Effector memory CD8-positive, alpha-beta T cell (primary cell): ENCODE measurements at regions not wholly inside any gene's neighbourhood (a gene's known extent, or its start where the extent isn't known, plus 50 kb on each side); places are given as distances from the start of the nearest gene placed in this dataset.
"Not testable (repeated sequence)": the region's sequence is repeated elsewhere in the genome, so short reads cannot be mapped to it uniquely, and the experiment has no call there.

Experiments used
- ATAC-seq: fragments of 150-1000 bp; cut with Tn5 transposase; replicated peaks from 2 replicates; pipeline ENCODE4 v1.10.0; 2021; ENCODE audit warnings: mild to moderate bottlenecking, moderate library complexity
- DNase-seq, 3 experiments: peaks; one replicate each; pipeline ENCODE4 v3.0.0; 2021
- H3K27ac Mint-ChIP-seq, 2 donors: one replicate each; pipeline ENCODE4 v1.8.0; 2022; ENCODE audit warnings: mild to moderate bottlenecking in 2 of 2, mixed read lengths in 2 of 2, moderate library complexity in 2 of 2
- H3K27me3 Mint-ChIP-seq, 2 donors: one replicate each; pipeline ENCODE4 v1.8.0; 2022; ENCODE audit warnings: mixed read lengths in 2 of 2
- H3K36me3 Mint-ChIP-seq: one replicate; pipeline ENCODE4 v1.8.0; 2022; ENCODE audit warnings: mild to moderate bottlenecking, moderate library complexity, mixed read lengths; ENCODE audit not compliant: insufficient read depth
- H3K4me1 Mint-ChIP-seq, 2 donors: one replicate each; pipeline ENCODE4 v1.8.0; 2022; ENCODE audit warnings: low read depth in 2 of 2, mixed read lengths in 2 of 2
- H3K4me3 Mint-ChIP-seq, 2 donors: one replicate each; pipeline ENCODE4 v1.8.0; 2022; ENCODE audit warnings: mild to moderate bottlenecking in 2 of 2, mixed read lengths in 2 of 2, moderate library complexity in 2 of 2
- H3K9me3 Mint-ChIP-seq, 2 donors: one replicate each; pipeline ENCODE4 v1.8.0; 2022; ENCODE audit warnings: mixed read lengths in 2 of 2

GRCh38 chr6:100099189-100100074, 105.4 kb upstream of the MCHR2 start:
- ATAC-seq (no peak), DNase-seq (no peak)
- Mint-ChIP-seq H3K4me3 (no peak overlapping the region), H3K36me3 (no peaks in the 10 kb centered on the region), H3K27ac (no peak overlapping the region), H3K4me1 (no peaks in the 10 kb centered on the region), H3K27me3 (peaks cover 0 to 15% of the 10 kb centered on the region in 2 donors), H3K9me3 (no peaks in the 10 kb centered on the region)

DNA sequence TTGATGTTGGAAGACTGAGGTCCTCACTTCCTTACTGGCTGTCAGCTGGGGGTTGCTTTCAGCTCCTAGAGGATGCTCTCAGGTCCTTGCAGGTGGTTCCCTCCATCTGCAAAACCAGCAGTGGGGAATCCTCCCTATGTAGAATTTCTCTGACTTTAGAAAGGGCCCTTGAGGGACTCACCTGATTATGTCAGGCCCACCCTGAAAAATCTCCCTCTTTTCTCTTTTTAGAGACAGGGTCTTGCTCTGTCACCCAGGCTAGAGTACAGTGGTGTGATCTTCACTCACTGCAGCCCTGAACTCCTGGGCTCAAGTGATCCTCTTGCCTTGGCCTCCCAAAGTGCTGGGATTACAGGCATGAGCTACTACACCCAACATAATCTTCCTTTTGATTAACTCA, 102.9 kb upstream of the MCHR2 start:
- Mint-ChIP-seq H3K27me3 (peaks cover 0 to 11% of the 10 kb centered on the region in 2 donors), H3K9me3 (no peaks in the 10 kb centered on the region), H3K36me3 (no peaks in the 10 kb centered on the region), H3K27ac (no peak overlapping the region), H3K4me3 (no peak overlapping the region), H3K4me1 (no peaks in the 10 kb centered on the region)
- ATAC-seq (no peak), DNase-seq (no peak)

DNA sequence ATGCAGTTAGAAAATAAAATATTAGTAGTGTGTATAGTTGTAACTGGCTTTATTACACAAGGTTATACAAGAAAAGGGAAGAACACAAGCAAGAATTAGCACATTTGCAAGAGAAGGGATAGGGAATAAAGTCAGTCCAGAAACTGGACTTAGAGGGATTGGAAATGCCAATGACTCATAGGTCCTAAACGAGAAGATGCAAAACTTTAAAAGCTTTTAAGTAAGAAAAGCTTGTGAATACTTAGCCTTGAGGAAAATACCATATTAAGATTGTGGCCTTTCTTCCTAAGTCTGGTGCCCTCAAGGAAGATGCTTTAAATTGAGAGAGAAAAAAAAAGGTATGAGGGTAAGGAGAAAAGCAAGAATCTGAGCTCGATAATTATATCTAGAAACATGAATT, 102.3 kb upstream of the MCHR2 start:
- H3K9me3 Mint-ChIP-seq = no peaks in the 10 kb centered on the region
- H3K4me3 Mint-ChIP-seq = no peak overlapping the region
- no peaks in the 10 kb centered on the region for H3K36me3 Mint-ChIP-seq
- H3K27ac Mint-ChIP-seq = no peak overlapping the region
- ATAC-seq (no peak), DNase-seq (no peak)
- H3K27me3 Mint-ChIP-seq = peaks cover 0 to 11% of the 10 kb centered on the region in 2 donors
- no peaks in the 10 kb centered on the region for H3K4me1 Mint-ChIP-seq

- Mint-ChIP-seq H3K4me3 (no peak overlapping the region), H3K27me3 (peaks cover 0 to 6% of the 10 kb centered on the region in 2 donors), H3K27ac (no peak overlapping the region), H3K36me3 (no peaks in the 10 kb centered on the region), H3K4me1 (no peaks in the 10 kb centered on the region), H3K9me3 (no peaks in the 10 kb centered on the region)
- ATAC-seq = no peak
- DNase-seq = no peak
These were observed 99.4 kb upstream of the MCHR2 start for GRCh38 chr6:100093405-100093804.

DNA sequence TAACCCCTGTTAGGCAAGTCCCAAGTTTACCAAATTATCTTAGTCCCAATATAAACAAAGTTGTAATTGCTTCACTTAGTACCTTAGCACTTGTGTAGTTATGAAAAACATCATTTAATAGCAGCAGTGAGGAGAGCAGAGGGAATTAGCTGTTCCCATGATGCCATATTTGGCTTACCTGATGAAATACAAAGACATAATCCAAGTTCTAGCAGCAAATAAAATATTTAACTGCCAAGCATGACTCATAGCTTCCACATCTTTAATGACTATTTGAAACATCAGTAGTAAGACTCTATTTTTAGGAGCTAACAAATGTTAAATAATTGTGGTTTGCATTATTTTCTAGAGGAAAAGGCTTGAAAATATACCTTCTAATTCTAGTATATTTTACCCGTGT, 94.0 kb upstream of the MCHR2 start:
- no peak for DNase-seq
- no peak for ATAC-seq
- H3K36me3 Mint-ChIP-seq = no peaks in the 10 kb centered on the region
- H3K9me3 Mint-ChIP-seq = no peaks in the 10 kb centered on the region
- no peak overlapping the region for H3K27ac Mint-ChIP-seq
- H3K27me3 Mint-ChIP-seq = peaks cover 0 to 7% of the 10 kb centered on the region in 2 donors
- H3K4me1 Mint-ChIP-seq = no peaks in the 10 kb centered on the region
- H3K4me3 Mint-ChIP-seq = no peak overlapping the region

- Mint-ChIP-seq H3K9me3 (no peaks in the 10 kb centered on the region), H3K27me3 (peaks cover 0 to 17% of the 10 kb centered on the region in 2 donors), H3K36me3 (no peaks in the 10 kb centered on the region), H3K27ac (no peak overlapping the region), H3K4me1 (no peaks in the 10 kb centered on the region), H3K4me3 (no peak overlapping the region)
- no peak for DNase-seq
- no peak for ATAC-seq
These were observed 91.0 kb upstream of the MCHR2 start for GRCh38 chr6:100084991-100085364.

DNA sequence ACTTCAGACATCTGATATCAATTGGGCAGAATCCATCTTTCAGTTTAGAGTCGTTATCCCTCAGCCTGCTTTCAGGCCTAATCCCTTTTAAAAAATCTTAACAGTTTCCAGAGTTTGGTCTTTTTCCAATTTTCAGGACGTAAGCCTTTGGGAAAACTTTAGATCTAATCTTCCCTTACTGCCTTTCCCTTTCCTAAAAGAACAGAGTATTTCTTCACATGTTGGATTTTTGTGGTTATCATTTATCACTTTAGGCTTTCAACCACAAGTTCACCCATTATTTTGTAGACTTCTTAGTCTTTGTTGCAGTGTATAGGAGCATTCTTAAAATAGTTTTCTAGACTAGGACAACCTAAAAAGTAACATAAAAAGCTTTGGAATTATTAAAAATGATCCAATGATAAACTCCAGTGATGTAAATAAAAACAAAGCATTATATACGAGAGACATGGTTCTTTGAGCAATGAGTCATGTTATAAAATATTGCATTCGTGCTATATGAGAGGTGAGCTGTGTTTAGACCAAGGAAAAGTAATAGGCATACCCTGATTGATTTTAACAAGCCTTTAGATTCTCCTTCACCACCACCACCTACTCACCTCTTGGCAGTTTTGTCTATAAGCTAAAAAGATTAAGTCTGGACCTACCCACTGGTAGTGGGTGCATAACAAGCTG, 90.4 kb upstream of the MCHR2 start:
- ATAC-seq (no peak), DNase-seq (no peak)
- H3K4me1 Mint-ChIP-seq = no peaks in the 10 kb centered on the region
- no peak overlapping the region for H3K27ac Mint-ChIP-seq
- H3K9me3 Mint-ChIP-seq = no peaks in the 10 kb centered on the region
- no peak overlapping the region for H3K4me3 Mint-ChIP-seq
- no peaks in the 10 kb centered on the region for H3K36me3 Mint-ChIP-seq
- peaks cover 0 to 17% of the 10 kb centered on the region in 2 donors for H3K27me3 Mint-ChIP-seq

- ATAC-seq = no peak
- H3K4me1 Mint-ChIP-seq = no peaks in the 10 kb centered on the region
- H3K4me3 Mint-ChIP-seq = no peak overlapping the region
- no peak overlapping the region for H3K27ac Mint-ChIP-seq
- no peaks in the 10 kb centered on the region for H3K36me3 Mint-ChIP-seq
- no peak for DNase-seq
- H3K27me3 Mint-ChIP-seq = peaks cover 13 to 19% of the 10 kb centered on the region in 2 donors
- no peaks in the 10 kb centered on the region for H3K9me3 Mint-ChIP-seq
These were observed 84.5 kb upstream of the MCHR2 start for GRCh38 chr6:100078509-100078908.

DNA sequence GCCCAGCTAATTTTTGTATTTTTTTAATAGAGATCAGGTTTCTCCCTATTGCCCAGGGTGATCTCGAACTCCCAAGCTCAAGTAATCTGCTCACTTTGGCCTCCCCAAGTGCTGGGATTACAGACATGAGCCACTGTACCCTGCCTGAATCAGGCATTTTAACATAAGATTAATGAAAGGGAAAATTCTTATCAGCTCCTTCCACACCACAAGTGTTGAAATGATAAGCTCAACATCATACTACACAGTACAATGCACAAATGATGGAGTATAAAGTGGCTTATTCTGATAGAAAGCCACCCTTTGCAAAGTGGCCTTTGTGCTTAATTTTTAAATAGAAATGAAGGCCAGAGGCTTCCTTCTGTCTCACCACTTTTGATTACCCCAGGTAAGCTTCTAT, 71.3 kb upstream of the MCHR2 start:
- H3K4me1 Mint-ChIP-seq = no peaks in the 10 kb centered on the region
- no peak for ATAC-seq

DNA sequence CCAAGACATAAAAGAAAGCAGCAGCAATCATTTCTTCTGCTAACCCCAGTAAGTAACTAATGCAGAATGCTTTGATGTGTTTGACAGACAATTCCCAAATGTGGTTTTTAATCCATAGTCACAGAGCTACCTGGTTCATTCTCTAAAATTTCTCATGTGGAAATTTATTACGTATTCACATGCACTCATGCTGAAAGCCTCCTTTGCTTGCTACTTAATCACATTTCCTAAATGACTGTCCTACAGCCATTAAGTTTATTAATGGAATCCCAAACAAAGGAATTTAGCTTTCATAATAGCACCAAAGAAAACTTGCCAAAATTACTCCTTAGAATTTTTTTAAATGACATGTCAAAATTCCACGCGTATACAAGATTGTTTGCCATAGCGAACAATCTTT, 68.6 kb upstream of the MCHR2 start:
- Mint-ChIP-seq H3K27me3 (peaks cover 7 to 15% of the 10 kb centered on the region in 2 donors), H3K4me1 (no peaks in the 10 kb centered on the region), H3K27ac (no peak overlapping the region), H3K9me3 (no peaks in the 10 kb centered on the region), H3K4me3 (no peak overlapping the region), H3K36me3 (no peaks in the 10 kb centered on the region)
- DNase-seq (no peak), ATAC-seq (no peak)

More for the DNA sequence above, 71.3 kb upstream of the MCHR2 start:
- H3K27ac Mint-ChIP-seq = no peak overlapping the region
- H3K4me3 Mint-ChIP-seq = no peak overlapping the region
- H3K27me3 Mint-ChIP-seq = peaks cover 0 to 6% of the 10 kb centered on the region in 2 donors
- DNase-seq = no peak
- H3K36me3 Mint-ChIP-seq = no peaks in the 10 kb centered on the region
- H3K9me3 Mint-ChIP-seq = peaks cover 5 to 9% of the 10 kb centered on the region in 2 donors

GRCh38 chr6:100057941-100058340, 63.9 kb upstream of the MCHR2 start:
- no peak for DNase-seq
- H3K4me1 Mint-ChIP-seq = no peaks in the 10 kb centered on the region
- H3K4me3 Mint-ChIP-seq = no peak overlapping the region
- no peak for ATAC-seq
- no peak overlapping the region for H3K27ac Mint-ChIP-seq
- peaks cover 2 to 5% of the 10 kb centered on the region in 2 donors for H3K9me3 Mint-ChIP-seq
- peaks cover 15% of the 10 kb centered on the region in 2 donors for H3K27me3 Mint-ChIP-seq
- H3K36me3 Mint-ChIP-seq = peaks cover 3% of the 10 kb centered on the region

DNA sequence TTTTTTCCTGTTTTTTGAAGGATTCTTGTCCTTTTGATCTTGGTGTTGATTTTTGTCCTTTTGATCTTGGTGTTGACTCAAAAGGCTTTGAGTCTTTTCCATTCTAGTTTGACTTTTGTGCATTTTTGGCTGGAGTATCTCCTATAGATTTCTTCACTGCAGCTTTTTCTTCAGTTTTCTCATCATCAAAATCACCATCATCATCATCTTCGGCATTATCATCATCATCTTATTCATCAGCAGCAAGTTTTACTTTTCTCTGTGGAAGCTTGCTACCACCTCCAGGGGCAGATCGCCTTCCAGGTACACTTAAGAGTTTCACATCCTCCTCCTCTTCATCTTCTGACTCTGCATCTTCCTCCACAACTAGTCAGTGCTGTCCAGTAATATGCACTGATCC, 56.5 kb upstream of the MCHR2 start:
- DNase-seq (no peak), ATAC-seq (no peak)
- Mint-ChIP-seq H3K36me3 (no peaks in the 10 kb centered on the region), H3K4me3 (no peak overlapping the region), H3K9me3 (no peaks in the 10 kb centered on the region), H3K27ac (no peak overlapping the region), H3K27me3 (no peaks in the 10 kb centered on the region), H3K4me1 (no peaks in the 10 kb centered on the region)

DNA sequence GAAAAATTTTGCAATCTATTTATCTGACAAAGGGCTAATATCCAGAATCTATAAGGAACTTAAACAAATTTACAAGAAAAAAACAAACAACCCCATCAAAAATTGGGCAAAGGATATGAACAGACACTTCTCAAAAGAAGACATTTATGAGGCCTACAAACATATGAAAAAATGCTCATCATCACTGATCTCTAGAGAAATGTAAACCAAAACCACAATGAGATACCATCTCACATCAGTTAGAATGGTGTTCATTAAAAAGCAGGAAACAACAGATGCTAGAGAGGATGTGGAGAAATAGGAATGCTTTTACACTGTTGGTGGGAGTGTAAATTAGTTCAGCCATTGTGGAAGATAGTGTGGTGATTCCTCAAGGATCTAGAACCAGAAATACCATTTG, 49.9 kb upstream of the MCHR2 start:
- not testable (repeated sequence) for H3K4me3 Mint-ChIP-seq, H3K9me3 Mint-ChIP-seq, ATAC-seq, H3K27ac Mint-ChIP-seq, DNase-seq, H3K36me3 Mint-ChIP-seq, H3K4me1 Mint-ChIP-seq
- peaks cover 5 to 15% of the 10 kb centered on the region in 2 donors for H3K27me3 Mint-ChIP-seq
